GM12865 (cell line): ENCODE measurements at regions not wholly inside any gene's neighbourhood (a gene's known extent, or its start where the extent isn't known, plus 50 kb on each side); places are given as distances from the start of the nearest gene placed in this dataset.
"Not testable (repeated sequence)": the region's sequence is repeated elsewhere in the genome, so short reads cannot be mapped to it uniquely, and the experiment has no call there.

Experiments
- DNase-seq: peaks from one replicate; pipeline ENCODE4 v3.0.0; 2010; ENCODE audit warnings: low read depth
- H3K4me3 ChIP-seq: 2 replicates; pipeline ENCODE4 v1.5.1; 2011; ENCODE audit warnings: mild to moderate bottlenecking, low read depth, low read length, control low read depth
- CTCF ChIP-seq: IDR thresholded peaks from 2 replicates; pipeline ENCODE4 v1.5.1; 2011; ENCODE audit warnings: low read length, control low read depth, low read depth, inconsistent platforms; ENCODE audit not compliant: insufficient read depth; ENCODE audit errors: missing control alignments

- peak; percentile 43 for TF ChIP-seq CTCF
- no peak overlapping the region for H3K4me3 ChIP-seq
- peak; percentile 13 for DNase-seq
Measured at GRCh38 chr1:79259390-79260336, 253.1 kb upstream of the ADGRL4 start.

GRCh38 chr1:79255421-79255820 is 248.9 kb upstream of the ADGRL4 start:
- DNase-seq: no peak
- H3K4me3 ChIP-seq: no peak overlapping the region
- TF ChIP-seq CTCF: no peak

GRCh38 chr1:79252598-79252997 is 246.1 kb upstream of the ADGRL4 start:
- no peak for TF ChIP-seq CTCF
- H3K4me3 ChIP-seq: no peak overlapping the region
- DNase-seq: no peak

GRCh38 chr1:79239840-79240239 is 233.3 kb upstream of the ADGRL4 start:
- no peak for DNase-seq
- H3K4me3 ChIP-seq: no peak overlapping the region
- no peak for TF ChIP-seq CTCF

GRCh38 chr1:79235301-79236002 is 228.9 kb upstream of the ADGRL4 start:
- DNase-seq: no peak
- H3K4me3 ChIP-seq: no peak overlapping the region
- TF ChIP-seq CTCF: no peak

- DNase-seq: no peak
- H3K4me3 ChIP-seq: no peak overlapping the region
- no peak for TF ChIP-seq CTCF
Measured at GRCh38 chr1:79232818-79233217, 226.3 kb upstream of the ADGRL4 start.

GRCh38 chr1:79230751-79231150 is 224.2 kb upstream of the ADGRL4 start:
- H3K4me3 ChIP-seq: not testable (repeated sequence)

More at GRCh38 chr1:79230751-79231150, 224.2 kb upstream of the ADGRL4 start:
- not testable (repeated sequence) for DNase-seq
